Endothelial cell of hepatic sinusoid (primary cell): ENCODE measurements at regions not wholly inside any gene's neighbourhood (a gene's known extent, or its start where the extent isn't known, plus 50 kb on each side); places are given as distances from the start of the nearest gene placed in this dataset.

Source experiments
- in situ Hi-C: cut with HindIII; loops from 2 replicates; pipeline ENCODE4 v1.10.0; 2017; ENCODE audit warnings: low sequenced_read_pairs

DNA sequence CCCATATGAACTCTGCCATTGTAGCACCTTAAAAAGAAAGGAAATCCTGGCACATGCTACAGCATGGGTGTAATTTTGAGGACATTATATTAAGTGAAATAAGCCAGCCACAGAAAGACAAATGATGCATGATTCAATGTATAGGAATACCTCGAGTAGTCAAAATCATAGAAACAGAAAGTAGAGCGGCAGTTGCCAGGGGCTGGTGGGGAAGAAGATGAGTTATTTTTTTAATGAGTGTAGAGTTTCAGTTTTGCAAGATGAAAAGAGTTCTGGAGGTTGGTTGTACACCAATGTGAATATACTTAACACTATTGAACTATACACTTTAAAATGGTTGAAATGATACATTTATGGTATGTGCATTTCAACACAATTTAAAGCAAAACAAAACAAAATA is 133.0 kb downstream of the ZDHHC21 start:
- in situ Hi-C loops, result no loop called here

DNA sequence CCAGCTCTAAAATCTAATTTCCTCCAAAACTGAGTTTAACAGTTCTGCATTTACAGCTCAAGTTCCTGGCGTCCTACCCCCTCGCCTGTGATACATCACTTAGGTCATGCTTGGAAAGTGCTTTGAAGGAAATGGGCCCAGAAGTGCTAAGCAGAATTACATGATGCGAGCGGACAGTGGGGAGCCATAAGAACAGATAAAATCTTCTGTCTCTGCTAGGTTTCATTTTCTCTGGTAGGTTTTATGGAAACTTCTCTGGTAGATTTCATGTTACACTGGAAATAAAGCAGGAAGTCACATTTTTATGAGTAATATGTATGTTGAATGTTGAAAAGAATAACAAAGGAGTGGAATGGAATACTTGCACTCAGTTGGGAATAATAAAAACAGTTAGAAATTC is 138.3 kb downstream of the ZDHHC21 start:
- in situ Hi-C loops, result no loop called here

DNA sequence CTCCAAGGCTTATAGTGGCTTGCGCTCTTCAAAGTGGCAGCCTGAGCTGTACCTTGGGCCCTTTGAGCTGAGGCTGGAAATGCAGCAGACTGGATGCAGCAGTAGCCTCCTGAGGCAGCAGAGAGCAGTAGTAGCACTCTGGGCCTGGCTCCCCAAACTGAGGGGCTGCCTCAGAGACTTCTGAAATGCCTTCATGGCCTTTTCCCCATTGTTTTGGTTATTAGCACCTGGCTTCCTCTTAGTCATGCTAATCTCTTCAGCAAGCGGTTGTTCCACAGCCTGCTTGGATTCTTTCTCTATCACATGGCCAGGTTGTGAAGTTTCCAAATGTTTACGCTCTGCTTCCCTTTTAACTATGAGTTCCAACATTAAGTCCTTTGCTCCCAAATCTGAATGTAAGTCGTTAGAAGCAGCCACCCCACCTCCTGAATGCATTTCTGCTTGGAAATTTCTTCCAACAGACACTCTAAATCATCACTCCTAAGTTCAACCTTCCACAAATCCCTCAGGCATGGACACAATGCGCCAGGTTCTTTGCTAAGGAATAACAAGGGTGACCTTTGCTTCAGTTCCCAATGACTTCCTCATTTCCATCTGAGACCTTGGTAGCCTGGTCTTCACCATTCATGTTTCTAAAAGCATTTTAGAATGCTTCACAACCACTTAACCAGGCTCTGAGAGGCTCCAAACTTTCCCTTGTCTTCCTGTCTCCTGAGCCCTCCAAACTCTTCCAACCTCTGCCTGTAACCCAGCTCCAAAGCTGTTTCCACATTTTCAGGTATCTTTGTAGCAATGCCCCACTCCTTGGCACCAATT is 145.8 kb downstream of the ZDHHC21 start:
- in situ Hi-C loops, result no loop called here

DNA sequence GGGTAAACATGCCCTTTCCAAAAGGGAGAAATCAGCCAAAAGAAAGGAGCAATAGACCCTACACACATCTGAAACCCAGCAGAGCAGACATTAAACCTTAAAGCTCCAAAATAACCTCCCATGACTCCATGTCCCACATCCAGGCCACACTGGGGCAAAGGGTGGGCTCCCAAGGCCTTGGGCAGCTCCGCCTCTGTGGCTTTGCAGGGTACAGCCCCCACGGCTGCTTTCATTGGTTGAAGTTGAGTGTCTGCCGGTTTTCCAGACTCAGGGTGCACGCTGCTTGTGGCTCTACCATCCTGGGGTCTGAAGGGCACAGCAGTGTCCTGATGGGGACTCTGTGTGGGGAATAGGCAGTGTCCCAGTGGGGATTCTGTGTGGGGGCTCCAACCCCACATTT is 146.5 kb downstream of the ZDHHC21 start:
- in situ Hi-C loops, result no loop called here

DNA sequence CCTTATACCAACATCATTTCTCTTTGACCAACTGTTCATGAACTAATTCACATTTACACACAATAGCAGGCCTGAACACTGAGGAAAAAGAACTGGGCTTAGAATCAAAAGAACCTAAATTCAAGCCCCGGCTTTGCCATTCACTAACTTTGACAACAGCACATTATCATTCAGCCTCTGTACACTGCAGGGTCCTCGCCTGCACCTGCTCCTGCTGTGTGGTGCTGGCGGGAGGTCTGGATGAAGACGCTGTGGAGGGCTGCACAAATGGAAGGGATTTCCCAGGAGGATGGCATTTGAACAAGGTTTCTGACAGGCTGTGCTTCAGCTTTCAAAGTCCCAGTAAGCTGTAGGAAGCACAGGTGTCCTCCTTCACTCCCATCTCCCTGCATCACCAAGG is 151.2 kb downstream of the ZDHHC21 start:
- in situ Hi-C loops, result no loop called here

DNA sequence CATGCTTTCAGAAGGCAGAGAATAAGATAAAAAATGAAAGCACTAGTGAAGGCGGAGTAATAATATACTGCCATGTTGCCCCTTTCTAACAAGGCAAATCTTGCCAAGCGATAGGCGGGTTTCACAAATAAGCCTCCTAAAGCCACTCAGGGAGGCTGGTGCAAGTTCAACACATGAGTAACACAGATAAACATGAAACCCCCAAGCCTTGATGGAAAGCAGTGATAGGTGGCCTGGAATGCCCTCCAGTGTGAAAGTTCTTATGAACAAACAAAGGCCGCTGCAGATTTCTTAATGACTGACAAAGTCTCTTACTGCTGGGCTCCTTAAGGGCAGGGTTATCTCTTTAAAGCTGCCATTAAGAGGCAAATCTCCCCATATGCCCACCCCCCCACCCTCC is 154.7 kb downstream of the ZDHHC21 start:
- in situ Hi-C loops, result no loop called here

DNA sequence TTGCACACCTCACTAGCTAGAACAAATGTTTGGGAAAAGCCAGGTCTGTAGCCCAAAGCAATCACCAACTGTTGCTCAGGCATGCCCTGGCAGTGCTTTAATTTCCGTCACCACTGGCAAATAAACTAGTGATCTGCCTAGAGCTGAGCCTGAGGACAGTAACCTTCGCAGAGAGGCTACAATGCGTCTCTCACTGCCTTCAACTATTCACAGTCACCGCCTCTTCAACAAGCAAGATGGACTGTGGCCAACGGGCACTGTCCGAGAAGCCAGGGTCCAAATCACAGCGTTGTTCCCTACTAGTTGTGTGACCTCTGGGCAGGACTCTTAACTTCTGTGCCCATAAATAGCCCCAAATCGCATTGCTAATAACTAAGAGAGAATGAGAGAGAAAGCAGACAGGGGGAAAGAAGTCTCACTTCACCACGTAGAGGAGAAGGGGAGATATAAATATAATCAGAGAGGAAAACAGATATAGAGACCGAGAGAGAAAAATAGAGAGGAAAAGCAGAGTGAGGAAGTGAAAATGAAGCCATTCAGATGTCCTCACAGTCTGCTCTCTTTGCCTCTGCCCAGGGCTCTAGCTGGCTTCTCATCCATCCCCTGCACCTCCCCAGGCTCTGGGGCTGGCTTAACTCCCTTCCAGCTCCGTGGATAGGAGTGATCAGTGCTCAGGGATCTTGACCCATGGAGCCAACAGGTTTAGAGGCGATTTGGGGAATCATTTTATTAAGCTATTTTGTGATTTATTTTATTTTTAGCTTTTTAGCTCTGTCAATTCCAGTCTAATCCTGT is 157.9 kb downstream of the ZDHHC21 start:
- in situ Hi-C loops, result no loop called here

DNA sequence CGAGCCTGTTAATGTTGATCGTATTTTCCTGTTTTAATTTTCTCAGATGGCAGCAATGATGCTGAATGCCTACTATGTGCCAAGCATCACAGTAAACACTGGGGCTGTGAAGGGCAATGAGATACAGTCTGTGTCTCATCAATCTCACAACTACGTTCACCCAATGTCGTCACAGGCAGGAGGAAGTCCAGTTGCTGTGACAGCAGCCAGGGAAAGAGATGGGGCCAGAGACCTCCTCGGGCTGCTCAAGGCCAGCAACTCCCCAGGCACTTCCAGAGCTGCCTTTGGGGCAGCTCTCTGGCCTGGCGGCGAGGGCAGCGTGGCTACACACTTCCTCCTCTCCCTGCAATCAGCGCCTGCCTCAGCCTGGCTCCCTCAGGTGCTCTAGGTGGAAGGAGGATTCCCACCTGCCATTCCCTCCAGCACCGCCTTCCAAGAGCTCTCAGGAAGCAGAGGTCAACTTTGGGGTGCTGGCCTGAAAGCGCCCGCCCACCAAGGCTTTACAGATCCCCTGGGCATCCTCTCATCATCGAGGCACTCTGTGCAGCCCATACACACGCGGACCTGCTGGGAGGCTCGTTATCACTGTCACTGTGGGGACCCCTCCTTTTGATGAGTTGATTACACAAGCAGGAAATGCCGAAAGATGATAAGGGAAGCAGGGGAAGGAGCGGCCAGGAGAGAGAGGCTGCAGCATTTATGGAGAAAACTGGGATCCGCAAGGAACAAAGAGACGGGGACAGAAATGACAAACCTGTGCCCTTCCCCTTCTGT is 159.2 kb downstream of the ZDHHC21 start:
- in situ Hi-C loops, result no loop called here

DNA sequence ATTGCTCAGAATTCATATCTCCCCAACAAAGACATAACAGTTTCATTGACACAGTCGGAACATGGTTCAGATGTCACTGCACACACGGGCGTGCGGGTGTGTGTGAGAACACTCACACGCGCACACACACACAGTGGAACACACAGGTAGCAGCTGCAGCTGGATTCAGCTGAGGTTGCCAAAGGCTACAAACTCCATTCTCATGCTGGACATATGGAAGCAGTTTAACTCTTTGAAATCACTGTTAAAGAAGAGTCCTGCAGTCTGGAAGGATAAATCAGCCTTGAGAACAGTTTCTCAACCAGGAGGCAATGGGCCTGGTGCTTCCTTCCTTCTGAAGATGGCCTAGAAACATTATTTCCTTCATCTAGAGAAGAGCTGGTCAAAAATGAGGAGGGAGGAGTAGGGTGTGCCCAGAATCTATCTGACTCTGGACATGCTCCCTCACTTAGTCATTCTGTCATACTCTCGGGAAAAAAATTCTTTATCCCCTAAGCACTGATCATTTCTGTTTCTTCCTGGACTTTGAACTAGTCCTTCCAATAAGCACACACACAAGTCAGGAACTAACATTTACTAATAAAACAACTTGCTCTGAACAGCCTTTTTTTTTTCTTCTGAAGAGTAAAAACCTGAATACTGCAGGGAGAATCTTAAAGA is 160.6 kb downstream of the ZDHHC21 start:
- in situ Hi-C loops, result no loop called here

DNA sequence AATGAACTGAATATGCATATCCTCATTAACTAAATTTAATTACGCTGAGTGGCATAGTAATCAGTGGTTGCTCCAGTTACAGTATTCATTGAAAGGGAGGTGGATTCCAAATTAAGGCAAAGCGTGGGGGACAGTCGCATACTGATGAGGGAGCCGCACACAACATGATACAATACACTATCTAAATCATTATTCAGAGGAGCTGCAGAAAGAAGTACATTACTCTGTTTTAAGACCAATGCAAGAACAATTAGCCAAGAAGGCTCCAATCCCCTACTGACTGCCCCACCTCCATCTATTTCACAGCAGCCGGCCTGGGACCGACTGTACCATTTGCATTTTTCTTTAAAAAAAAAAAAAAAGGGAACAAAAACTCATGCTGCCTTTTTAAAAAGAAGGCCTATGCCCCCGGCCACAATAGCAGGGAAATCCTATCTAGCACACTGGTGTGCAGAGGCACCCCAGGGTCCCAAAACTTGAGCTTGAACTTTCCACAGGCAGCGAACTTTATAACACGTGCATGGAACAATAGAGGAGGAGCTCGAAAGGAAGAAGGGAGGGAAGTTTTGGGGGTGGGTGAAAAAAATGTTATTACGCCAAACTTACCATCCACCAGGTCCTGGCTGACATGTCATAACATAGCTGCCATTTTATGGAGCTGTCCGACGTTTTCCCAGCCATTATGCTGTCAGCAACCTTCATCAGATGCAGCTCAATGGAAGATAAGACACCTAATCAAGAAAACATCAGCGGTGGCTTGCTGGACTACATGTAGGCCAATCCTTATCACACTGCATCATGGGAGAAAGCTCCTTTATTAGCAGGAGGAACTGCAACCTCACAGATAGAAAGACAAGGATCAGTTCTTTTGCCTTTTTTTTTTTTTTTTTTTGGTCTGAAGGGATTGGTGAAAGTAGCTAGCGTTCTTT is 161.6 kb downstream of the ZDHHC21 start:
- in situ Hi-C loops, result no loop called here

DNA sequence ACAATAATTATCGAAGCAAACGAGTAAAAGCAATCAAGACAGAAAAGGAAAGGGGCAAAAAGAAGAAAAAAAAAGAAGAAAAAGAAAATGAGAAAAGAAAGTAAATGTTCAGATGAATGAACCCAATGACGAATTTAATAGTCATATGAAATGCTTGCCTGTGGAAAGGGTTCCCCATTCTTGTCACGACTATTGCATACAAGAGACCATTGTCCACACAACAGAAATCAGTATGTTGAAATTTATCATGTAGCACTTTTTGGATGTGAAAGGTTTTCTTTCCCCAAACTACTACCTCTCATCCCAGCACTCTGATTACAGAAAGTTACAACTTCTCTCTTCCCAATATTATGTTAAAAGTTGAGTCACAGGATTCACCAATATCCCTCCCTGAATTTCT is 162.4 kb downstream of the ZDHHC21 start:
- in situ Hi-C loops, result no loop called here

DNA sequence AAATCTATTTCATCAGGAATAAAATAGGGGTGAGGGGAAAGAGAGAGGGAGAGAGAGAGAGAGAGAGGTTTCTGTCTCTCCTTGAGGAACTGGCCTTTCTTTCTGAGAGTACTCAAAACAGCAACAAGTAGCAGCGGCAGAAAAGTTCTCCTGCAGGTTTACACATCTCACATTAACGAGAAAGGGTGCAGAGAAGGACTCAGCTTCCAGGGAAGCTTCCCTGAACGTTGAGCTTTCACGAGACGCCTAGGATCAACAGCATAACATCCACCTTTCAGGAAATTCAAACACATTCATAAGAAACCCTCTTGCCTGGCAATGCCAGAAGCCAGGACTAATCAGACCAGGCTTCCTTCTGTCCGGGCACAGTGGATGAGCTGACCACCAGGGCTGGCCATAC is 162.9 kb downstream of the ZDHHC21 start:
- in situ Hi-C loops, result no loop called here

DNA sequence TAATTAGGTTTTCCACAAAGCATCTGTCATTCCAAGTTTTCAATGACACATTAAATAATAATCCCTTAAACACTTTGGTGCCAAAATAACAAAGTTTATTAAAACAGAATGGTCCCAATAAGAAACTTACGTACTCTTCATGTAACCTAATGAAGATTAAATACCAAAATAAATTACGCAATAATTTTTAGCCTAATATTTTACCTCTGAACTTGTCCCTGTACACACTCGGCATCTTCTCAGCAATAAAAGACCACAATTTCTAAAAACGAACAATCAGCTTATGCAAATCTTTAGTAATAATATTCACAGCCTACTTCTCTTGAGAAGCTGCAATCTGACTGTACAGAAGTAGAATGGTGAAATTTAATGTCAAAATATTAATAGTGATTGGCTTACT is 163.6 kb downstream of the ZDHHC21 start:
- in situ Hi-C loops, result no loop called here

DNA sequence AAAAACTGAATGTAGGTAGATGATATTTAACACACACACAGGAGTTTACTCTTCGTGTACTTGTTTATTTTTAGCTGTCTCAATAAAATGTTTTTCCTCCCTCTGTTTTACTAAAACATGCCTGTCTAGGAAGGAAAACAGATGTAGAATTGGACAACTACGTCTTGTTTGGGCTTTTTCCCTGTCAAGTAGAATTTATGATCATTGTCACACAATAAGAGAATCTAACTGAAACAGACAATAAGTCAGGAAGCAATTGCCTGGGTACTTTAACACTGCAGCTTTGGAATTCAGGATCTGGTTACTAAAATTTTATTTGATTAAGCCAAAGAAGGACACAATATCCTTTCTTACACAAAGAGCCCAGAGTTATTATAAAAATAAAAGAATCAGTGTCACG is 164.2 kb downstream of the ZDHHC21 start:
- in situ Hi-C loops, result no loop called here

DNA sequence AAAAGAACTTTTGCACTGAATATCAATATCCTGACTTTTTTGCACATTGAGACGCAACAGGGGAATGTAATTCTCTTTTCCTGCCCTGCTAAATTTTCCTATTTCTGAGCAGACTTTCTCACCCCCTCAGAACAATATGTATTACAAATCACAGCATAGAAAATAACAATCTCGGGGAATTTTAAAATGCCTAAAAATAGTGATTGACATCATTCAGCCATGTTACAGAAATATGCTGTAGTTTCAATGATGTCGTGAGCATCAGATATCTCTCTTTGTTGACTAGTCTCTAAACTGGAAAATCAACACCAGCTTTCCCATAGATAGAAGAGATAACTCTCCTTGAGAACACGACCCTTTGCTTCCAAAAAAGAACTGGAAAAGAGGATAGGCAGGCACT is 166.7 kb downstream of the ZDHHC21 start:
- in situ Hi-C loops, result no loop called here

DNA sequence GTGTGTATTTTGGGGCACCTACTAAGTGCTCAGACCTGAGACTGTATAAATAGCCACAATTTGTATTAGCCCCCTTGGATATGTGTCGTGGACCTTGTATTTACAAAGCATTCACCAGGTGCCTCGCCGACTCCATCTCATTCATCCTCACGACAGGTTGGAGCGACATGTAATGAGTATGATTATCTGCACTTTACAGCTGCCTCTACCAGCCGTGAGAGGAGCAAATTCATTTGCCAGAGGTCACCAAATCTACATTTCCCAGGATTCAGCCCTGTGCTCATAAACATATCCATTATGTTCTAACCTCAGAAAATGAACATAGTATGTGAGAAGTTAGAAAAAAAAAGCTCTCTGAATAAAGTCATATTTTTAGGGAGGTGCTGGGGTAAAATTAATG is 167.4 kb downstream of the ZDHHC21 start:
- in situ Hi-C loops, result no loop called here

DNA sequence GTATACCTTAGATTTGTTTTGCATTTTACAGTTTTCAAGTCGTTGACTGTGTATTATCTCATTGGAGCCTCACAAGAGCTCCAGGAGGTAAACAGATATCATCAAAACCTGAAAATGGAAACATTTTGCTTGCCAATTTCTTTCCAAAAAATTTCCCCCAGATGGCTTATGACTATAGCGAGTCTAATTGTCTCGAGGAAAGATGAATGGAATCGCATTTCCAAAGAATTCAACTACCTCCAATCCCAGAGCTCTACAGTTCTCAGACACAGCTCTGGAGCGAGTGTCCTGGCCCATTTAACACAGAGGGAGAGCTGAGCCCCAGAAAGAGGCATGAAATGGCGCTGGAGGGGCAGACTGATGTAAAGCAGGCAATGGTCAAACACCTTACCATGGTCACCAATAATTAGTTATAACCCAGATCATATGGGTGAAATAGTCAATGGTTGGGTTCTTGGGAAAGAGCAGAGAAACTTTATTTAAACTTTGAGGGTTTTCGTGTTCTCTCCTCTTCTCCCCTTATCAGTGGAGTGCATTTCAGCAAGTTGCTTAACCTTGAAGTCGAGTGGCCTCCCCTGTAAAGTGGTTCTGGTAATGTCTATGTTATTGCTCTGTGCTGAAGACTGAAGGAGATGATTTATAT is 168.2 kb downstream of the ZDHHC21 start:
- in situ Hi-C loops, result no loop called here

DNA sequence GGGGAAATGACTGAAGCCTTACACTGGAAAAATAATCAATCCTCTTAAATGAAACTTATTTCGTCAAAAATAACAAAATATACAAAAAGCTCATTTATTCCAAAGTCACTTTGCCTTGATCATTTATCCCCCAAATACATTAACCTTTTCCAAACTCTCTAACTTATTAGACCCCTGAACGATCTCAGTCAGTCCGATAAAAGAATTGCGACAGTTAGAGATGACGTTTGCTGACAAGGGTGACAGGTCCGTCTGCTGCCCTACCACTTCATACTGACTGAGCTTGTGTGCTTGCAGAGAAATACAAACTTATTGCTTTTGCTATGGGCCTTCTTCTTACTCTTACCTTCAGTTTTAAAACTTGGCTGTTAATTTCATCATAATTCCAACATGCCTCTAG is 169.7 kb downstream of the ZDHHC21 start:
- in situ Hi-C loops, result no loop called here

DNA sequence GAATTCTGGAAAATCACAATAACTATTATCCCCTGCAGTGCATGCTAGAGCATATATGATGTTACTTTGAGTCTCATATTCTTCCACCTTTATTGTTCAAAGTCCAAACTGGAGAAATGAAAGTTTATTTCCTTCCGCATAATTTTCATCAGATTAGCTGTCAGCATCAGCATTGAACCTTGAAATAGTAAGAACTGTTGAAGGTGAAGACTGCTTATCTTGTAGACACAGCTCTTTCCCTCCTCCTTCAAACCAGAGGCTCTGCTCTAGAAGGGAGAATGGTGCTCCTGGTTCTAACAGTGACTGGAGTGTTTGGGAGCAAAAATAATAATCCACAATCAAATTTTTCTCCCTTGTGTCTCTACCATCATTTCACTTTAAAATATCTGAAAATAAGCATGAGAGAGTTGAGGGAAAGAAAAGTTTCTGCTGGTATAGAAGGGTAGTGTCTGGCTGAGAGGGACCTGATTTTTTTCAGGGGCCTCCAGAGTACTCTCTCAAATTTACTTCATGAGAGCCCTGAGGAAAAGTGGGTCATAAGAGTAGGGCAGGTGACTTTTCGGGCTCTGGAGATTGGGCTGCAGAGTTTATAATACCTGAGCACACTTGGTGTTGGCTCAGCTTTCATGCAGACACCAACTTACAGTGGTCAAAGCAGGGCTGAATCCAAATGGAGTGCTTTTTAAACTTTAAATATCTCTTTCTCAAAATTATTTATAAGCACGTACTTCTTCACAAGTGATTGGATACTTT is 170.4 kb downstream of the ZDHHC21 start:
- in situ Hi-C loops, result no loop called here
